ENCODE measurements at regions not wholly inside any gene's neighbourhood (a gene's known extent, or its start where the extent isn't known, plus 50 kb on each side); places are given as distances from the start of the nearest gene placed in this dataset.

DNA sequence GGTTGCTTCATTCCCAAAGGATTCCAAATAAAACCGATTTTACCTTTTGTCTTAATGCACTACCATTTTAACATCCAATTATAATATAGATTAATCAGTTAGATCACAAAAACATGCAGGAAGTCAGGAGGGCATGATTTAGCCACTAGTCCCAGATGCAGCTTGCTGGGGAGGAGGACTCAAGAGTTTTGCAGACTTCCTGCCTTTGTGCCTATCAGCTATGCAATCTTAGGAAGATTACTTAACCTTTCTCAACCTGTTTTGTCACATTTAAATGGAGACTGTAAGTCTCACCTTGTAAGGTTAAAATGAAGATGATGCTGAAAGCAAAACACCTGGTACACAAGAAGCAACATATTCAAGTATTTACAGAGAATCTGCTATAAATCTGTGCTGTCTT is 242.4 kb upstream of the GOLIM4 start:
- Histone ChIP-seq H3K9me2 (replicated peaks; ENCODE audit: insufficient read depth, low read length) (no peaks in the 10 kb centered on the region), H2AFZ (ENCODE audit: low read length) (no peak overlapping the region), H3F3A (ENCODE audit: insufficient read depth, low read length) (no peaks in the 10 kb centered on the region), H3K9ac (ENCODE audit: low read length) (no peak overlapping the region), H3K4me3 (ENCODE audit: low read length) (no peak overlapping the region), H3K36me3 (replicated peaks; ENCODE audit: insufficient read depth, low read length) (no peaks in the 10 kb centered on the region), H3K27ac (ENCODE audit: low read length) (no peak overlapping the region), H3K79me2 (ENCODE audit: low read length) (no peaks in the 10 kb centered on the region), H3K4me2 (ENCODE audit: low read depth, low read length) (no peak overlapping the region), H3K27me3 (replicated peaks; ENCODE audit: insufficient read depth, low read length) (no peaks in the 10 kb centered on the region), H3K9me3 (replicated peaks; ENCODE audit: insufficient read depth, low read length) (no peaks in the 10 kb centered on the region), H4K20me1 (ENCODE audit: insufficient read depth, low read length) (no peaks in the 10 kb centered on the region), H3K4me1 (ENCODE audit: low read length) (no peaks in the 10 kb centered on the region)
- no peak for TF ChIP-seq CTCF (IDR thresholded peaks at IDR 0.05; ENCODE audit: low read length)
- no peak for TF ChIP-seq EZH2 (optimal IDR thresholded peaks at IDR 0.05; ENCODE audit: low read depth, low read length)
- TF ChIP-seq EZH2phosphoT487 (IDR thresholded peaks at IDR 0.05; ENCODE audit: low read length) = no peak
- DNase-seq = no peak

DNA sequence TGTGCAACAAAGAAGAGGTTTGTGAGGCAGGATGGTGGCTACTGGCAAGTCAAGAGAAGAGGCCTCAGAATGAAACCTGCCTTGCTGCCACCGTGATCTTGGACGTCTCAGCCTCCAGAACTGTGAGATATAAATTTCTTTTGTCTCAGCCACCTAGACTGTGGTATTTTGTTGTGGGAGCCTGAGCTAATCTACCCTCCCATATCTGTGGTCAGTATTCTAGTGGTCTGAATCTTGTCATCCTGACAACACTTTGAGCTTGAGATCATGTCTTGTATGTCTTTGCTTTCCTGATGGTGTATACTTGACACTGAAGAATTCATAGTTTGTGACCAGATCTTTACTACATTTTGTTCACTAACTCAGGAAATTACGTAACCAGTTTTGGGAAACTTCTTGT is 240.6 kb upstream of the GOLIM4 start:
- Histone ChIP-seq H3K4me2 (ENCODE audit: low read depth, low read length) (no peak overlapping the region), H3K4me3 (ENCODE audit: low read length) (no peak overlapping the region), H3K27ac (ENCODE audit: low read length) (no peak overlapping the region), H4K20me1 (ENCODE audit: insufficient read depth, low read length) (no peaks in the 10 kb centered on the region), H3K9me3 (replicated peaks; ENCODE audit: insufficient read depth, low read length) (no peaks in the 10 kb centered on the region), H3K9ac (ENCODE audit: low read length) (no peak overlapping the region), H3F3A (ENCODE audit: insufficient read depth, low read length) (no peaks in the 10 kb centered on the region), H3K9me2 (replicated peaks; ENCODE audit: insufficient read depth, low read length) (no peaks in the 10 kb centered on the region), H3K27me3 (replicated peaks; ENCODE audit: insufficient read depth, low read length) (no peaks in the 10 kb centered on the region), H3K4me1 (ENCODE audit: low read length) (no peaks in the 10 kb centered on the region), H3K36me3 (replicated peaks; ENCODE audit: insufficient read depth, low read length) (no peaks in the 10 kb centered on the region), H3K79me2 (ENCODE audit: low read length) (no peaks in the 10 kb centered on the region), H2AFZ (ENCODE audit: low read length) (no peak overlapping the region)
- TF ChIP-seq EZH2phosphoT487 (IDR thresholded peaks at IDR 0.05; ENCODE audit: low read length) (no peak), EZH2 (optimal IDR thresholded peaks at IDR 0.05; ENCODE audit: low read depth, low read length) (no peak), CTCF (IDR thresholded peaks at IDR 0.05; ENCODE audit: low read length) (no peak)
- DNase-seq = no peak

- no peaks in the 10 kb centered on the region for H4K20me1 ChIP-seq (ENCODE audit: insufficient read depth, low read length)
- no peaks in the 10 kb centered on the region for H3K27me3 ChIP-seq (replicated peaks; ENCODE audit: insufficient read depth, low read length)
- no peak for DNase-seq
- H3K4me2 ChIP-seq (ENCODE audit: low read depth, low read length) = no peak overlapping the region
- no peaks in the 10 kb centered on the region for H3K9me2 ChIP-seq (replicated peaks; ENCODE audit: insufficient read depth, low read length)
- TF ChIP-seq CTCF (IDR thresholded peaks at IDR 0.05; ENCODE audit: low read length) (no peak), EZH2 (optimal IDR thresholded peaks at IDR 0.05; ENCODE audit: low read depth, low read length) (no peak), EZH2phosphoT487 (IDR thresholded peaks at IDR 0.05; ENCODE audit: low read length) (no peak)
- no peaks in the 10 kb centered on the region for H3K79me2 ChIP-seq (ENCODE audit: low read length)
- H2AFZ ChIP-seq (ENCODE audit: low read length) = no peak overlapping the region
- no peak overlapping the region for H3K4me3 ChIP-seq (ENCODE audit: low read length)
- H3K4me1 ChIP-seq (ENCODE audit: low read length) = no peaks in the 10 kb centered on the region
- no peaks in the 10 kb centered on the region for H3K9me3 ChIP-seq (replicated peaks; ENCODE audit: insufficient read depth, low read length)
- H3K9ac ChIP-seq (ENCODE audit: low read length) = no peak overlapping the region
- no peaks in the 10 kb centered on the region for H3F3A ChIP-seq (ENCODE audit: insufficient read depth, low read length)
- no peak overlapping the region for H3K27ac ChIP-seq (ENCODE audit: low read length)
- no peaks in the 10 kb centered on the region for H3K36me3 ChIP-seq (replicated peaks; ENCODE audit: insufficient read depth, low read length)
Observed at GRCh38 chr3:168333410-168333935, 237.7 kb upstream of the GOLIM4 start.

Measured in MM.1S (cell line).